ENCODE measurements at regions not wholly inside any gene's neighbourhood (a gene's known extent, or its start where the extent isn't known, plus 50 kb on each side); places are given as distances from the start of the nearest gene placed in this dataset.

DNA sequence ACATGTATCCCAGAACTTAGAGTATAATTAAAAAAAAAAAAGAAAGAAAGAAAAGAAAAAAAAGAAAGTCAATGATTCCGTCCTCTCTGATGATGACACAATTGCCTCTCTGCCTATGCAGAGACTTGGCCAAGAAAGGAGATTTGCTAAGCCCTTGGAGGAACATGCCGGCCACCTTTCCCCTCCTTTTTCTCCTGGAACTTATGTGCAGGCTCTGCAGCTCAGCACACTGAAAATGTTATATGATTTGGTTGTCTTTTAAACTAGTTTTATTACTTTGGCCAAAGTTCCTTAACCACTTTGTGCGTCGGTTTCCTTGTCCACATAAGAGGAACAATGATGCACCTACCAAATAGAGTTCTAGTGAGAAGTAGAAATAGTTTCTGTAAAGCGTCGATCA, 111.4 kb upstream of the ZNF644 start:
- Mint-ChIP-seq H3K27ac (no peak overlapping the region), H3K9me3 (no peaks in the 10 kb centered on the region), H3K27me3 (peaks cover 2% of the 10 kb centered on the region), H3K4me3 (no peak overlapping the region), H3K36me3 (ENCODE audit: low read depth) (no peaks in the 10 kb centered on the region), H3K4me1 (ENCODE audit: low read depth) (peaks cover 5% of the 10 kb centered on the region)
- intact Hi-C loops (cut with micrococcal nuclease) = no loop called here

DNA sequence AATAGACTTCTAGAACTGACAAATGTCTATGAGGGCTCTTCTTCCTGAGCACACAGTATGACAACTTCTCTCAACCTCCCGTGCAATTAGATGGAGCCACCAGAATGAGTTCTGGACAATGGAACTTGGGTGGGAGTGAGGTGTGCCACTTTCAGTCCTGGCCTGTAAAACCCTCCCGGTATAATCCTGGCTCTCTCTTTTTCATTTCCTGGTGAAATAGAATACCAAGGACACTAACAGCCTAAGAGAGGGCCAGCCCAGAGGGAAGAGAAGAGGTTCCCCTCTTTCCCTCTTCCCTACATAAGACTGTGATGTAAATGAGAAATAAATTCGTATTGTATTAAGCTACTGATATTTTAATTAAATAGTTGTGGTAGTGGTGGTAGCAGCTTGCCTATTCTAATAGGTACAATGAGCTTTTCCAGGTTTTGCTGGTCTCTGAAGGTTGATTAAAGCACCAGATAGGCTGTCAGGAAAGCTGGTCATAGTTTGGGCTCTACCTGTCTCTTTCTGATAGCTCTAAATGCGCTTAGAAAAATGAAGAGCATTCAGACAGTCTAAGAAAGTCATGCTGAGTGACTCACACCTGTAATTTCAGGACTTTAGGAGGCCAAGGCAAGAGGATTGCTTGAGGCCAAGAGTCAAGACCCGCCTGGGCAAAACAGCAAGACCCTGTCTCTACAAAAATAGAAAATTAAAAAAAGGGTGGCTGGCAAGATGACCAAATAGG, 108.6 kb upstream of the ZNF644 start:
- H3K27ac Mint-ChIP-seq = no peak overlapping the region

GRCh38 chr1:91129458-91129857, 107.6 kb upstream of the ZNF644 start:
- intact Hi-C loops (cut with micrococcal nuclease) = no loop called here

More for the DNA sequence above, 108.6 kb upstream of the ZNF644 start:
- H3K36me3 Mint-ChIP-seq (ENCODE audit: low read depth) = no peaks in the 10 kb centered on the region
- intact Hi-C loops (cut with micrococcal nuclease) = no loop called here
- no peak overlapping the region for H3K4me3 Mint-ChIP-seq
- peaks cover 5% of the 10 kb centered on the region for H3K4me1 Mint-ChIP-seq (ENCODE audit: low read depth)
- peaks cover 2% of the 10 kb centered on the region for H3K27me3 Mint-ChIP-seq
- no peaks in the 10 kb centered on the region for H3K9me3 Mint-ChIP-seq

DNA sequence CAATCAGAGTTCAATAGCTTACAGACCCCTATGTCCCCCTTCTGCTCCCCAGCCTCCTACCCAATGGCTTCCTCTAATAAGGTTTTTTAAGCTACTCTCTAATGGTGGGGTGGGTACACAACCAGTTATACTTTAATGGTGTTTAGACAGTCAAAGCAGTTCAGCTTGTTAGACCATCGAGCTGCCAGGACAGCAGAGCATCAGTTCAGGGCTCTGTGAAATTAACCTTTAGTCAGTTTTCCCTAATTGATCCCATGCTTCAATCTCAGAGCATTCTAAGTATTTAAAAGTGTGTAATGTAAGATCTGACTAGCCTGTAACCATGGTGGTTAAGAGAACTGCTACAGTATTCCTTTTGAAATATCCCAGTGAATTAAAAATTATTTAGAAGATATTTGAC, 107.2 kb upstream of the ZNF644 start:
- Mint-ChIP-seq H3K4me3 (no peak overlapping the region), H3K36me3 (ENCODE audit: low read depth) (no peaks in the 10 kb centered on the region), H3K27me3 (peaks cover 2% of the 10 kb centered on the region), H3K9me3 (no peaks in the 10 kb centered on the region), H3K4me1 (ENCODE audit: low read depth) (peaks cover 5% of the 10 kb centered on the region), H3K27ac (no peak overlapping the region)
- intact Hi-C loops (cut with micrococcal nuclease) = no loop called here

More at GRCh38 chr1:91129458-91129857, 107.6 kb upstream of the ZNF644 start:
- peaks cover 2% of the 10 kb centered on the region for H3K27me3 Mint-ChIP-seq
- H3K4me3 Mint-ChIP-seq = no peak overlapping the region
- H3K4me1 Mint-ChIP-seq (ENCODE audit: low read depth) = peaks cover 5% of the 10 kb centered on the region
- H3K27ac Mint-ChIP-seq = no peak overlapping the region
- no peaks in the 10 kb centered on the region for H3K9me3 Mint-ChIP-seq
- no peaks in the 10 kb centered on the region for H3K36me3 Mint-ChIP-seq (ENCODE audit: low read depth)

DNA sequence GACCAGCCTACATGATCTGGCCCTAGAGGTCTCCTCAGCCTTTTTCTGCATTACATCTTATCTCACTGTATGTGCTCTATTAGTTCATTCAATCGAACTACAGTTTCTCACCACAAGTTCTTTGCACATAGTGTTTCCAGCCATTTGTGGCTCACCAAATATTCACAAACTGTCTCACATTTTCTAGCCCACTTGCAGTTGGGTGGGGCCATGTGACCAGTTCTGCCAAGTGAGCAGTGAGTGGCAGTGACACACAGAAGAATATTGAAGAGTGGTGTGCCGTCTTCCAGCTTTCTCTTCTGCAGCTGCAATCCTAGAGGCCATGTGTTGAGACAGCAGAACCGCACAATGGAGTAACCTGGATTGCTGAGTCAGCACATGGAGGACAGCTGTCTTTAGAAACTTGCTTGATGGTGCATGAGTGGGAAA, 103.2 kb upstream of the ZNF644 start:
- H3K4me1 Mint-ChIP-seq (ENCODE audit: low read depth) = no peaks in the 10 kb centered on the region
- no peak overlapping the region for H3K4me3 Mint-ChIP-seq
- H3K27ac Mint-ChIP-seq = no peak overlapping the region
- H3K9me3 Mint-ChIP-seq = no peaks in the 10 kb centered on the region
- H3K27me3 Mint-ChIP-seq = no peaks in the 10 kb centered on the region
- no peaks in the 10 kb centered on the region for H3K36me3 Mint-ChIP-seq (ENCODE audit: low read depth)
- intact Hi-C loops (cut with micrococcal nuclease) = no loop called here

- Mint-ChIP-seq H3K27me3 (no peaks in the 10 kb centered on the region), H3K27ac (no peak overlapping the region), H3K4me3 (no peak overlapping the region), H3K9me3 (no peaks in the 10 kb centered on the region), H3K36me3 (ENCODE audit: low read depth) (no peaks in the 10 kb centered on the region), H3K4me1 (ENCODE audit: low read depth) (no peaks in the 10 kb centered on the region)
- intact Hi-C loops (cut with micrococcal nuclease) = no loop called here
Observed at GRCh38 chr1:91124290-91124985, 102.6 kb upstream of the ZNF644 start.

DNA sequence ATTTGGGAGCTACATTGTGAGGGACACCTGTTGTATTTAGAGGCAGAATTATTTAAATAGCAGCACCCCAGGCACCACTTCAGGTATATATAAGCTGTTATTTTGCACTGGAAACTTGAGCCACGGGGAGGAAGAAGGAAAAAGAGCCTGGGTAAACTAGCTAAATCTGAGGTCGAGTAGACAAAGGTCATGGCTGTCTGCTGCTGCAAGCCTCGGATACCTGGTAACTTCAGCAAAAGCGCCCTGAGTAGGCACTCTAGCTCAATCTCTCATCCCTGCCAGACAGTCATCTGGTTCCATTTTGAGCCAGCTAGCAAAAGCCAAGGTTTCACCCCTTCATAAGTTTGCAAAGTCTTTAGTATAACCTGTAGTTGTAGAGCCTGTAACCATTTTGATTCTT, 101.9 kb upstream of the ZNF644 start:
- H3K9me3 Mint-ChIP-seq = no peaks in the 10 kb centered on the region
- intact Hi-C loops (cut with micrococcal nuclease) = no loop called here
- no peaks in the 10 kb centered on the region for H3K27me3 Mint-ChIP-seq
- H3K4me1 Mint-ChIP-seq (ENCODE audit: low read depth) = no peaks in the 10 kb centered on the region
- no peaks in the 10 kb centered on the region for H3K36me3 Mint-ChIP-seq (ENCODE audit: low read depth)
- no peak overlapping the region for H3K4me3 Mint-ChIP-seq
- no peak overlapping the region for H3K27ac Mint-ChIP-seq

DNA sequence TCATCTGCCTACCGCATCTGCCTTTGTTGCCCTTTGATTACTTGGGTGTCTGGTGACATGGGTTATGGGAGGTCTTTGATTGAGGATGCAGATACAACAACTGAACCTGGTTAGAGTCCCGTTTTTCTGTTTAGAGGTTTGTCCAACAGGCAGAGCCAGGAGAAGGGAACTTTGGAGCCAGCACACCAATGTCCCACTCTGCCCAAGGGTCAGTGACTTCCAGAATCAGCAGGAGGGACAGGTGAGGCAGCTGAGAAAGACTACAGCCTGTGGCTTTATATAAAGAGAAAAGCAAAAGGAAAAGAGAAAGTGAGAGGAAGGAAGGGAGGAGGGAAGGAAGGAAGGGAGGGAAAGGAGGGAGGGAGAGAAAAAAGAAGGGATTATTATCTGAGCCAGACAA, 101.5 kb upstream of the ZNF644 start:
- H3K27ac Mint-ChIP-seq = no peak overlapping the region
- no peaks in the 10 kb centered on the region for H3K27me3 Mint-ChIP-seq
- no peak overlapping the region for H3K4me3 Mint-ChIP-seq

DNA sequence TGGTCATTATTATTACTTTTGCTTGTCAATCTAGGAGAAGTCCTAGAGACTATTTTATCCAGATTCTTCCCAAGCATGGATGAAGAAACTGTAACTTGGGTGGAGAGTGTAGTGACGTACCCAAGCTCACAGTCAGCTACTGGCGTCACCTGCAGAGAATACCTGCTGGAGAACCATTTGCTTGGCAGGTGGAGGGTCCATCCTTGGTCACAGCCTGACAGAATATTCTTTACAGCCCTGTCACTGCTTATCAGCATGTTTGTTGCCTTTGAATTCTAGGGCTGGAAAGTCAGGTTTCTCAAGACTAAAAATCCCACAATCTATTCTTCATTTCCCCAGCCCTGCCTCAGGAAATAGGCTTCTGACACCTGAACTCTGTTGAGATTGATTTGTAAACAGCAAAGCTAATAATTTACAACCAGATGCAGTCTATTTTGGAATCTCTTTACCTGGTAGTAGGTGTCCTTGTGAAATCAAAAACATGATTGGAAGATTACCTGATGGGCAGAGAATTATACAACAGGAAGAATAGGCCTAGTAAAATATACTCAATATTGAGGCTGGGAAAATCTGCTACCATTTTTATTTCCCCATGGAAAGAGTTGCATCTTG, 100.4 kb upstream of the ZNF644 start:
- no peak overlapping the region for H3K4me3 Mint-ChIP-seq

More for the DNA sequence above, 101.5 kb upstream of the ZNF644 start:
- no peaks in the 10 kb centered on the region for H3K9me3 Mint-ChIP-seq
- no peaks in the 10 kb centered on the region for H3K36me3 Mint-ChIP-seq (ENCODE audit: low read depth)
- intact Hi-C loops (cut with micrococcal nuclease) = no loop called here
- H3K4me1 Mint-ChIP-seq (ENCODE audit: low read depth) = no peaks in the 10 kb centered on the region

GRCh38 chr1:91121366-91121765, 99.5 kb upstream of the ZNF644 start:
- Mint-ChIP-seq H3K4me1 (ENCODE audit: low read depth) (no peaks in the 10 kb centered on the region), H3K27me3 (no peaks in the 10 kb centered on the region), H3K36me3 (ENCODE audit: low read depth) (no peaks in the 10 kb centered on the region), H3K9me3 (no peaks in the 10 kb centered on the region), H3K27ac (no peak overlapping the region), H3K4me3 (no peak overlapping the region)
- intact Hi-C loops (cut with micrococcal nuclease) = no loop called here

More for the DNA sequence above, 100.4 kb upstream of the ZNF644 start:
- H3K9me3 Mint-ChIP-seq = no peaks in the 10 kb centered on the region
- intact Hi-C loops (cut with micrococcal nuclease) = no loop called here
- H3K27me3 Mint-ChIP-seq = no peaks in the 10 kb centered on the region
- H3K27ac Mint-ChIP-seq = no peak overlapping the region
- no peaks in the 10 kb centered on the region for H3K36me3 Mint-ChIP-seq (ENCODE audit: low read depth)
- H3K4me1 Mint-ChIP-seq (ENCODE audit: low read depth) = no peaks in the 10 kb centered on the region

- Mint-ChIP-seq H3K4me1 (ENCODE audit: low read depth) (no peaks in the 10 kb centered on the region), H3K27me3 (no peaks in the 10 kb centered on the region), H3K4me3 (no peak overlapping the region), H3K36me3 (ENCODE audit: low read depth) (no peaks in the 10 kb centered on the region), H3K9me3 (no peaks in the 10 kb centered on the region), H3K27ac (no peak overlapping the region)
- intact Hi-C loops (cut with micrococcal nuclease) = no loop called here
Observed at GRCh38 chr1:91120936-91121335, 99.1 kb upstream of the ZNF644 start.

DNA sequence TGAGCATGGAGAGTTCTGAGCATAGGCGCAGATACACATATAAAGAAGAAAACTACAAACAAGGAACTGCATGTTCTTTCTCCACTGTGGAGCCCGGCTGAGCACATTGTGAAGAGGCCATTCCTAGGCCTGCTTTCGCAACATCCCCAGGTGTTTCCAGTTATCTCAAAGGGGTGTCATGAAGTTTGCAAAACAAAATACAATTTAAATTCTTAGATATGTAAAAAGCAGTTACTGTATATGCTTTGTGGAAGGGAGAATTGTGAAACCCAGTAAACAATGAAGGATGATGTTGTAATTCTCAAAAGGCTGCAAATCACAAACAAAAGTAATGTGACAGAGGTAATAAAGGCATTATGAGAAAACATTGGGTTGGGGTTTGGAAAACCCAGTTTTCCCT, 98.6 kb upstream of the ZNF644 start:
- Mint-ChIP-seq H3K4me1 (ENCODE audit: low read depth) (no peaks in the 10 kb centered on the region), H3K27me3 (no peaks in the 10 kb centered on the region), H3K4me3 (no peak overlapping the region), H3K9me3 (no peaks in the 10 kb centered on the region), H3K27ac (no peak overlapping the region), H3K36me3 (ENCODE audit: low read depth) (no peaks in the 10 kb centered on the region)
- intact Hi-C loops (cut with micrococcal nuclease) = no loop called here

- peaks cover 6% of the 10 kb centered on the region for H3K4me1 Mint-ChIP-seq (ENCODE audit: low read depth)
- H3K9me3 Mint-ChIP-seq = no peaks in the 10 kb centered on the region
- H3K27ac Mint-ChIP-seq = no peak overlapping the region
- intact Hi-C loops (cut with micrococcal nuclease) = no loop called here
- H3K36me3 Mint-ChIP-seq (ENCODE audit: low read depth) = no peaks in the 10 kb centered on the region
- H3K4me3 Mint-ChIP-seq = no peak overlapping the region
- peaks cover 7% of the 10 kb centered on the region for H3K27me3 Mint-ChIP-seq
Observed at GRCh38 chr1:91104712-91105111, 82.9 kb upstream of the ZNF644 start.

DNA sequence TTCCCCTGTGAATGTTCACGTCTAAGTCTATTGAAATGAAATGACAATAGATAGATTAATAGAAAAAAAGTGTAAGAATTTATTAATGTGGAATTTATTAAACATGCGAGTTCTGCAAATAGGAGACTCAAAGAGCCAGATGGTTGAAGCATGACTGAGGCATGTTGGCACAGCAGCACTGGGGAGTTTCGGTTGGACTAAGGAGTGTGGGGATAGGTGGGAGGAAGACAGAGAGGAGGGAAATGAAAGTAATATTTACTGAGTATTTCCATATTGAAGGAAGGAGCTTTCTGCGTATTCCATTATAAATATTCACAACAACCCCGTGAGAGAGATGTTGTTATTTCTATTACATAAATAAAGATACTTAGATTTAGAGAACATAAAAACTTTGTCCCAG, 79.5 kb upstream of the ZNF644 start:
- no peaks in the 10 kb centered on the region for H3K36me3 Mint-ChIP-seq (ENCODE audit: low read depth)

More for the DNA sequence above, 79.5 kb upstream of the ZNF644 start:
- Mint-ChIP-seq H3K27ac (no peak overlapping the region), H3K9me3 (no peaks in the 10 kb centered on the region), H3K4me3 (no peak overlapping the region), H3K27me3 (peaks cover 16% of the 10 kb centered on the region), H3K4me1 (ENCODE audit: low read depth) (peaks cover 6% of the 10 kb centered on the region)
- intact Hi-C loops (cut with micrococcal nuclease) = no loop called here

Measured in dendritic cell treated with granulocyte-macrophage colony-stimulating factor and Interleukin-4, amounts not matched to agents 40 ng/mL and 50 ng/mL, for 4 days (primary cell).